AG09309 (cell line): ENCODE measurements at regions not wholly inside any gene's neighbourhood (a gene's known extent, or its start where the extent isn't known, plus 50 kb on each side); places are given as distances from the start of the nearest gene placed in this dataset.

ENCODE experiments used
- DNase-seq: peaks from one replicate; pipeline ENCODE4 v3.0.0-alpha.2; 2010; ENCODE audit warnings: low read depth
- H3K4me3 ChIP-seq: 2 replicates; pipeline ENCODE4 v1.5.1; 2011; ENCODE audit warnings: mild to moderate bottlenecking, low read depth, low read length, moderate library complexity; ENCODE audit not compliant: control insufficient read depth
- CTCF ChIP-seq: IDR thresholded peaks from 2 replicates; pipeline ENCODE4 v1.5.1; 2011; ENCODE audit warnings: mild to moderate bottlenecking, low read depth, low read length, inconsistent platforms; ENCODE audit not compliant: insufficient read depth, control insufficient read depth; ENCODE audit errors: missing control alignments

GRCh38 chr6:125670568-125670967 lies 78.9 kb upstream of the HEY2 start:
- TF ChIP-seq CTCF: no peak
- no peak overlapping the region for H3K4me3 ChIP-seq
- no peak for DNase-seq

- no peak overlapping the region for H3K4me3 ChIP-seq
- TF ChIP-seq CTCF: no peak
- DNase-seq: no peak
These were observed 78.1 kb upstream of the HEY2 start for GRCh38 chr6:125671323-125671722.

- DNase-seq: no peak
- TF ChIP-seq CTCF: no peak
- H3K4me3 ChIP-seq: no peak overlapping the region
These were observed 75.2 kb upstream of the HEY2 start for GRCh38 chr6:125674230-125674629.

GRCh38 chr6:125678601-125679000 lies 70.8 kb upstream of the HEY2 start:
- DNase-seq: no peak
- TF ChIP-seq CTCF: no peak
- no peak overlapping the region for H3K4me3 ChIP-seq

- TF ChIP-seq CTCF: no peak
- no peak overlapping the region for H3K4me3 ChIP-seq
- DNase-seq: no peak
These were observed 70.3 kb upstream of the HEY2 start for GRCh38 chr6:125679128-125679527.

- no peak overlapping the region for H3K4me3 ChIP-seq
- no peak for DNase-seq
- TF ChIP-seq CTCF: no peak
These were observed 69.8 kb upstream of the HEY2 start for GRCh38 chr6:125679651-125680050.

GRCh38 chr6:125682939-125683338 lies 66.5 kb upstream of the HEY2 start:
- no peak overlapping the region for H3K4me3 ChIP-seq
- no peak for DNase-seq
- no peak for TF ChIP-seq CTCF
